Left lung (tissue), 4 donors: ENCODE measurements at regions not wholly inside any gene's neighbourhood (a gene's known extent, or its start where the extent isn't known, plus 50 kb on each side); places are given as distances from the start of the nearest gene placed in this dataset.

ENCODE experiments used
- ATAC-seq: fragments of 200-7000 bp; cut with Tn5 transposase; one replicate; pipeline ENCODE4 v1.9.1; 2020; ENCODE audit warnings: moderate library complexity
- DNase-seq, 4 donors: peaks; one replicate each; pipeline ENCODE4 v3.0.0-alpha.2; 2013 to 2020
- H3K27ac ChIP-seq, 2 donors: fragments of 200-600 bp; sonication (generic) in 1 of 2; one replicate each; pipeline versions ENCODE4 v1.5.0 to v1.8.0; 2020 to 2021
- H3K27me3 ChIP-seq, 2 donors: fragments of 200-600 bp; sonication (generic) in 1 of 2; one replicate each; pipeline versions ENCODE4 v1.5.0 to v1.8.0; 2020 to 2021
- H3K36me3 ChIP-seq, 2 donors: fragments of 200-600 bp; sonication (generic) in 1 of 2; one replicate each; pipeline versions ENCODE4 v1.5.0 to v1.8.0; 2020 to 2021
- H3K4me1 ChIP-seq, 2 donors: fragments of 200-600 bp; one replicate each; pipeline ENCODE4 v1.8.0; 2021
- H3K4me3 ChIP-seq, 2 donors: fragments of 200-600 bp; sonication (generic) in 1 of 2; one replicate each; pipeline versions ENCODE4 v1.5.0 to v1.8.0; 2020 to 2021; ENCODE audit warnings: mild to moderate bottlenecking in 1 of 2
- H3K9me3 ChIP-seq, 2 donors: fragments of 200-600 bp; sonication (generic) in 1 of 2; one replicate each; pipeline versions ENCODE4 v1.5.0 to v1.8.0; 2020 to 2021
- CTCF ChIP-seq, 2 donors: fragments of 200-600 bp; sonication (generic) in 1 of 2; IDR thresholded peaks; one replicate each; pipeline versions ENCODE4 v1.5.0 to v1.8.0; 2021; ENCODE audit warnings: antibody characterized with exemption in 2 of 2
- intact Hi-C, 2 donors: fragments of 100-400 bp; cut with DNase I; formaldehyde crosslinking; loops; one replicate each; pipeline versions ENCODE4 v1.11.2 to v1.14.2; 2022
- donor health status: DM: no; HTN: yes; CAD: no.
- donor health status: DM: no; HTN: no; CAD: no.

- Histone ChIP-seq H3K27ac (no peak overlapping the region), H3K36me3 (no peaks in the 10 kb centered on the region), H3K9me3 (peaks cover 0 to 21% of the 10 kb centered on the region in 2 donors), H3K4me1 (no peaks in the 10 kb centered on the region), H3K4me3 (no peak overlapping the region), H3K27me3 (no peaks in the 10 kb centered on the region)
- intact Hi-C loops = no loop called here
- no peak for TF ChIP-seq CTCF (IDR thresholded peaks at IDR 0.05)
- no peak for DNase-seq
- ATAC-seq = no peak
These were observed 271.0 kb upstream of the AMELY start for GRCh38 chrY:7182591-7182990.

- Histone ChIP-seq H3K27me3 (no peaks in the 10 kb centered on the region), H3K9me3 (peaks cover 0 to 3% of the 10 kb centered on the region in 2 donors), H3K36me3 (no peaks in the 10 kb centered on the region), H3K4me3 (no peak overlapping the region), H3K27ac (no peak overlapping the region), H3K4me1 (no peaks in the 10 kb centered on the region)
- no peak for ATAC-seq
- TF ChIP-seq CTCF (IDR thresholded peaks at IDR 0.05) = no peak
- intact Hi-C loops = no loop called here
- no peak for DNase-seq
These were observed 266.1 kb upstream of the AMELY start for GRCh38 chrY:7177631-7178030.

GRCh38 chrY:7169475-7169874 is 257.9 kb upstream of the AMELY start:
- H3K36me3 ChIP-seq = no peaks in the 10 kb centered on the region
- H3K27me3 ChIP-seq = no peaks in the 10 kb centered on the region
- TF ChIP-seq CTCF (IDR thresholded peaks at IDR 0.05) = no peak
- no peak overlapping the region for H3K27ac ChIP-seq
- no peaks in the 10 kb centered on the region for H3K9me3 ChIP-seq
- DNase-seq = no peak
- no peak overlapping the region for H3K4me3 ChIP-seq
- intact Hi-C loops = no loop called here
- H3K4me1 ChIP-seq = no peaks in the 10 kb centered on the region
- no peak for ATAC-seq

GRCh38 chrY:7141477-7141876 is 229.9 kb upstream of the AMELY start:
- Histone ChIP-seq H3K27me3 (no peaks in the 10 kb centered on the region), H3K27ac (no peak overlapping the region), H3K36me3 (no peaks in the 10 kb centered on the region), H3K4me1 (no peaks in the 10 kb centered on the region), H3K4me3 (no peak overlapping the region), H3K9me3 (peaks cover 0 to 1% of the 10 kb centered on the region in 2 donors)
- TF ChIP-seq CTCF (IDR thresholded peaks at IDR 0.05) = no peak
- ATAC-seq (no peak), DNase-seq (no peak)
- intact Hi-C loops = no loop called here
